HEK293T (cell line): ENCODE measurements at regions not wholly inside any gene's neighbourhood (a gene's known extent, or its start where the extent isn't known, plus 50 kb on each side); places are given as distances from the start of the nearest gene placed in this dataset.

Experiments used
- BHLHE40 ChIP-seq: fragments of 450-650 bp; IDR thresholded peaks from 2 replicates; pipeline ENCODE4 v1.6.1; 2016; ENCODE audit warnings: mild to moderate bottlenecking, moderate library complexity, borderline replicate concordance
- FOXM1 ChIP-seq: fragments of 450-650 bp; IDR thresholded peaks from 2 replicates; pipeline ENCODE4 v1.6.1; 2017; ENCODE audit warnings: mild to moderate bottlenecking, borderline replicate concordance
- LEF1 ChIP-seq: fragments of 450-650 bp; IDR thresholded peaks from 2 replicates; pipeline ENCODE4 v1.6.1; 2017; ENCODE audit warnings: mild to moderate bottlenecking, borderline replicate concordance
- PKNOX1 ChIP-seq: fragments of 450-650 bp; IDR thresholded peaks from 2 replicates; pipeline ENCODE4 v1.6.1; 2016
- SP1 ChIP-seq: fragments of 450-650 bp; IDR thresholded peaks from 2 replicates; pipeline ENCODE4 v1.6.1; 2017
- TARDBP ChIP-seq: fragments of 450-650 bp; IDR thresholded peaks from 2 replicates; pipeline ENCODE4 v1.6.1; 2016

GRCh38 chr14:105848570-105848969 is 322.2 kb downstream of the TMEM121 start:
- TF ChIP-seq BHLHE40 (no peak), TARDBP (no peak), FOXM1 (no peak), LEF1 (no peak), SP1 (no peak), PKNOX1 (no peak)
